Frontal cortex (tissue), 3 donors: ENCODE measurements at regions not wholly inside any gene's neighbourhood (a gene's known extent, or its start where the extent isn't known, plus 50 kb on each side); places are given as distances from the start of the nearest gene placed in this dataset.

Source experiments
- DNase-seq, 2 donors: peaks; one replicate each; pipeline ENCODE4 v3.0.0; 2012; ENCODE audit warnings: low spot score in 2 of 2
- FAIRE-seq: peaks from 2 replicates; lab custom pipeline; 2012; peaks lifted over from hg19 to GRCh38; lab: Jason Lieb, UNC
- donor health status: control.
- donor health status: control.
- donor health status: control.

- FAIRE-seq (no peak), DNase-seq (no peak)
Measured at GRCh38 chr12:59927032-59927431, 331.2 kb downstream of the SLC16A7 start.

GRCh38 chr12:59928416-59928815, 332.6 kb downstream of the SLC16A7 start:
- FAIRE-seq (no peak), DNase-seq (no peak)

GRCh38 chr12:59929110-59929509, 333.3 kb downstream of the SLC16A7 start:
- DNase-seq (no peak), FAIRE-seq (no peak)

GRCh38 chr12:59934486-59934885, 338.7 kb downstream of the SLC16A7 start:
- FAIRE-seq (no peak), DNase-seq (no peak)

GRCh38 chr12:59936534-59936933, 340.7 kb downstream of the SLC16A7 start:
- no peak for FAIRE-seq
- DNase-seq, result no peak

- FAIRE-seq, result no peak
- no peak for DNase-seq
Measured at GRCh38 chr12:59937148-59937547, 341.3 kb downstream of the SLC16A7 start.

GRCh38 chr12:59938190-59938962, 342.5 kb downstream of the SLC16A7 start:
- no peak for DNase-seq
- FAIRE-seq, result no peak

GRCh38 chr12:59940631-59941342, 345.0 kb downstream of the SLC16A7 start:
- DNase-seq, result no peak
- FAIRE-seq, result no peak

GRCh38 chr12:59941461-59941860, 345.6 kb downstream of the SLC16A7 start:
- DNase-seq (no peak), FAIRE-seq (no peak)

GRCh38 chr12:59944177-59944576, 348.3 kb downstream of the SLC16A7 start:
- DNase-seq (no peak), FAIRE-seq (no peak)

GRCh38 chr12:59946635-59947034, 350.8 kb downstream of the SLC16A7 start:
- DNase-seq, result no peak

GRCh38 chr12:59963546-59963945, 367.7 kb downstream of the SLC16A7 start:
- no peak for FAIRE-seq

More at GRCh38 chr12:59946635-59947034, 350.8 kb downstream of the SLC16A7 start:
- no peak for FAIRE-seq

GRCh38 chr12:59972905-59973304, 377.1 kb downstream of the SLC16A7 start:
- no peak for FAIRE-seq
- DNase-seq, result no peak

More at GRCh38 chr12:59963546-59963945, 367.7 kb downstream of the SLC16A7 start:
- no peak for DNase-seq

GRCh38 chr12:59973515-59973914, 377.7 kb downstream of the SLC16A7 start:
- FAIRE-seq (no peak), DNase-seq (no peak)

- DNase-seq (no peak), FAIRE-seq (no peak)
Measured at GRCh38 chr12:59977779-59978178, 381.9 kb downstream of the SLC16A7 start.

- FAIRE-seq (no peak), DNase-seq (no peak)
Measured at GRCh38 chr12:59980476-59980875, 384.6 kb downstream of the SLC16A7 start.

- DNase-seq, result no peak
- no peak for FAIRE-seq
Measured at GRCh38 chr12:59999291-59999690, 403.5 kb downstream of the SLC16A7 start.

GRCh38 chr12:60010486-60010885, 414.7 kb downstream of the SLC16A7 start:
- DNase-seq, result no peak
- FAIRE-seq, result no peak

- DNase-seq (no peak), FAIRE-seq (no peak)
Measured at GRCh38 chr12:60012659-60013058, 416.8 kb downstream of the SLC16A7 start.

GRCh38 chr12:60014436-60014835, 418.6 kb downstream of the SLC16A7 start:
- DNase-seq (no peak), FAIRE-seq (no peak)

GRCh38 chr12:60020068-60020467, 424.2 kb downstream of the SLC16A7 start:
- FAIRE-seq (no peak), DNase-seq (no peak)
